Parathyroid adenoma (tissue), 2 donors: ENCODE measurements at regions not wholly inside any gene's neighbourhood (a gene's known extent, or its start where the extent isn't known, plus 50 kb on each side); places are given as distances from the start of the nearest gene placed in this dataset.

Experiments used
- H2AFZ ChIP-seq: fragments of 300-600 bp; sonication (generic); one replicate; pipeline ENCODE4 v1.7.0; 2017; ENCODE audit warnings: antibody characterized with exemption, mild to moderate bottlenecking
- H3K27ac ChIP-seq: fragments of 300-600 bp; sonication (generic); one replicate; pipeline ENCODE4 v1.7.0; 2017
- H3K27me3 ChIP-seq: fragments of 300-600 bp; sonication (generic); one replicate; pipeline ENCODE4 v1.7.0; 2017; ENCODE audit warnings: low read length; ENCODE audit not compliant: control insufficient read depth, insufficient read depth
- H3K36me3 ChIP-seq: fragments of 300-600 bp; sonication (generic); one replicate; pipeline ENCODE4 v1.7.0; 2017; ENCODE audit warnings: low read length; ENCODE audit not compliant: control insufficient read depth, insufficient read depth
- H3K4me1 ChIP-seq: fragments of 300-600 bp; sonication (generic); one replicate; pipeline ENCODE4 v1.7.0; 2017; ENCODE audit warnings: control low read depth
- H3K4me2 ChIP-seq: fragments of 300-600 bp; sonication (generic); one replicate; pipeline ENCODE4 v1.7.0; 2017; ENCODE audit warnings: low read length
- H3K4me3 ChIP-seq: fragments of 300-600 bp; sonication (generic); one replicate; pipeline ENCODE4 v1.7.0; 2017; ENCODE audit warnings: low read depth, low read length
- H3K79me2 ChIP-seq: fragments of 300-600 bp; sonication (generic); one replicate; pipeline ENCODE4 v1.7.0; 2017; ENCODE audit warnings: control low read depth
- H3K9ac ChIP-seq: fragments of 300-600 bp; sonication (generic); one replicate; pipeline ENCODE4 v1.7.0; 2017; ENCODE audit warnings: mild to moderate bottlenecking
- H3K9me3 ChIP-seq: fragments of 300-600 bp; sonication (generic); one replicate; pipeline ENCODE4 v1.7.0; 2017; ENCODE audit warnings: low read length; ENCODE audit not compliant: control insufficient read depth
- CTCF ChIP-seq: fragments of 300-600 bp; sonication (generic); IDR thresholded peaks from one replicate; pipeline ENCODE4 v1.7.0; 2017; ENCODE audit warnings: antibody characterized with exemption, mild to moderate bottlenecking
- donor health status: primary hyperparathyroidism.

GRCh38 chr7:41035794-41036193 is 667.1 kb downstream of the INHBA start:
- Histone ChIP-seq H3K79me2 (no peaks in the 10 kb centered on the region), H3K36me3 (no peaks in the 10 kb centered on the region), H2AFZ (peak overlapping the region; percentile 34), H3K9me3 (no peaks in the 10 kb centered on the region), H3K9ac (no peak overlapping the region), H3K4me2 (no peak overlapping the region), H3K27ac (no peak overlapping the region), H3K27me3 (no peaks in the 10 kb centered on the region), H3K4me1 (no peaks in the 10 kb centered on the region), H3K4me3 (no peak overlapping the region)
- TF ChIP-seq CTCF = no peak

GRCh38 chr7:41033500-41033899 is 669.4 kb downstream of the INHBA start:
- no peak for TF ChIP-seq CTCF
- Histone ChIP-seq H3K36me3 (no peaks in the 10 kb centered on the region), H3K4me3 (no peak overlapping the region), H3K9ac (no peak overlapping the region), H3K27me3 (no peaks in the 10 kb centered on the region), H2AFZ (no peak overlapping the region), H3K9me3 (no peaks in the 10 kb centered on the region), H3K27ac (no peak overlapping the region), H3K4me1 (no peaks in the 10 kb centered on the region), H3K4me2 (no peak overlapping the region), H3K79me2 (no peaks in the 10 kb centered on the region)

GRCh38 chr7:41030673-41031072 is 672.2 kb downstream of the INHBA start:
- Histone ChIP-seq H3K4me2 (no peak overlapping the region), H3K9ac (no peak overlapping the region), H3K27me3 (no peaks in the 10 kb centered on the region), H2AFZ (no peak overlapping the region), H3K79me2 (no peaks in the 10 kb centered on the region), H3K27ac (no peak overlapping the region), H3K36me3 (no peaks in the 10 kb centered on the region), H3K4me3 (no peak overlapping the region), H3K4me1 (no peaks in the 10 kb centered on the region), H3K9me3 (no peaks in the 10 kb centered on the region)
- no peak for TF ChIP-seq CTCF

- Histone ChIP-seq H3K9ac (no peak overlapping the region), H2AFZ (no peak overlapping the region), H3K4me2 (no peak overlapping the region), H3K27me3 (no peaks in the 10 kb centered on the region), H3K79me2 (no peaks in the 10 kb centered on the region), H3K27ac (no peak overlapping the region), H3K4me1 (no peaks in the 10 kb centered on the region), H3K36me3 (no peaks in the 10 kb centered on the region), H3K9me3 (no peaks in the 10 kb centered on the region), H3K4me3 (no peak overlapping the region)
- TF ChIP-seq CTCF = no peak
Measured at GRCh38 chr7:41029072-41029499, 673.8 kb downstream of the INHBA start.

DNA sequence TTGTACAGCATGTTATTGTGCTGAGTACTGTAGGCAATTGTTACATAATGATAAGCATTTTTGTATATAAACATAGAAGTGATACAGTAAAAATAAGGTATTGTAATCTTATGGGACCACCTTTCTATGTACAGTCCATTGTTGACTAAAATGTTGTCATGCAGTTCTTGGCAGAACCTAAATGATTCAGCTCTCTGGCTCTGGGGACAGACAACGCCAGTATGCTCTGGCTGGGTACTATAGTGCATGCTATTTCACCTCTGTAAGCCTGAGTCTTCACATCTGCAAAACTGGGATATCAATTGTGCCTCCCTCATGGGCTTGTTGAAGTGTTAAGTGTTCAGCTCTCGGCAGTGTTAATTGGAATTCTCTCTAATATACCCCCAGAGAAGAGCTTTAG is 674.3 kb downstream of the INHBA start:
- no peaks in the 10 kb centered on the region for H3K9me3 ChIP-seq
- H3K9ac ChIP-seq = no peak overlapping the region
- no peaks in the 10 kb centered on the region for H3K36me3 ChIP-seq
- no peak overlapping the region for H3K4me2 ChIP-seq
- no peak overlapping the region for H3K27ac ChIP-seq
- H3K4me3 ChIP-seq = no peak overlapping the region
- no peaks in the 10 kb centered on the region for H3K79me2 ChIP-seq
- no peaks in the 10 kb centered on the region for H3K4me1 ChIP-seq
- H3K27me3 ChIP-seq = no peaks in the 10 kb centered on the region
- TF ChIP-seq CTCF = no peak
- H2AFZ ChIP-seq = no peak overlapping the region
